ENCODE measurements at regions not wholly inside any gene's neighbourhood (a gene's known extent, or its start where the extent isn't known, plus 50 kb on each side); places are given as distances from the start of the nearest gene placed in this dataset.
A peak's percentile ranks its signal among the peaks of the same experiment; 100 is the strongest.

GRCh38 chr6:165732696-165733488 lies 69.9 kb upstream of the PDE10A start:
- peaks cover 0 to 4% (median 0%) of the 10 kb centered on the region in 5 donors for H3K36me3 Mint-ChIP-seq
- no peaks in the 10 kb centered on the region for H3K9me3 ChIP-seq (ENCODE audit: control insufficient read depth in 2 of 3, low read length in 3 of 3)
- no peak overlapping the region for H3K4me3 ChIP-seq (ENCODE audit: low read length)
- CTCF ChIA-PET: no interaction called here
- no peak overlapping the region for H3K4me3 Mint-ChIP-seq
- POLR2A ChIA-PET: no interaction called here
- ATAC-seq (no peak), DNase-seq (no peak)
- peaks cover 0 to 25% (median 9%) of the 10 kb centered on the region in 11 donors for H3K9me3 Mint-ChIP-seq
- no peak overlapping the region for H3K27ac Mint-ChIP-seq
- H3K27me3 ChIP-seq (ENCODE audit: control insufficient read depth in 2 of 2, insufficient read depth in 2 of 2, low read length in 2 of 2): no peaks in the 10 kb centered on the region
- no peaks in the 10 kb centered on the region for H3K4me1 Mint-ChIP-seq
- intact Hi-C loops (cut with micrococcal nuclease): no loop called here
- no peak overlapping the region for H3K27ac ChIP-seq (ENCODE audit: low read depth, low read length)
- no peaks in the 10 kb centered on the region for H3K36me3 ChIP-seq (ENCODE audit: control insufficient read depth in 2 of 3, insufficient read depth in 3 of 3, low read length in 3 of 3)
- H3K4me1 ChIP-seq (ENCODE audit: control insufficient read depth in 2 of 2, insufficient read depth in 2 of 2, low read length in 2 of 2): no peaks in the 10 kb centered on the region
- peaks cover 0 to 6% (median 0%) of the 10 kb centered on the region in 5 donors for H3K27me3 Mint-ChIP-seq

- Histone ChIP-seq H3K4me1 (ENCODE audit: control insufficient read depth in 2 of 2, insufficient read depth in 2 of 2, low read length in 2 of 2) (no peaks in the 10 kb centered on the region), H3K9me3 (ENCODE audit: control insufficient read depth in 2 of 3, low read length in 3 of 3) (no peaks in the 10 kb centered on the region), H3K4me3 (ENCODE audit: low read length) (no peak overlapping the region), H3K36me3 (ENCODE audit: control insufficient read depth in 2 of 3, insufficient read depth in 3 of 3, low read length in 3 of 3) (no peaks in the 10 kb centered on the region), H3K27me3 (ENCODE audit: control insufficient read depth in 2 of 2, insufficient read depth in 2 of 2, low read length in 2 of 2) (no peaks in the 10 kb centered on the region), H3K27ac (ENCODE audit: low read depth, low read length) (no peak overlapping the region)
- H3K9me3 Mint-ChIP-seq: peaks cover 0 to 3% (median 0%) of the 10 kb centered on the region in 11 donors
- H3K36me3 Mint-ChIP-seq: peaks cover 0 to 3% (median 0%) of the 10 kb centered on the region in 5 donors
- peaks cover 0 to 10% (median 0%) of the 10 kb centered on the region in 5 donors for H3K27me3 Mint-ChIP-seq
- POLR2A ChIA-PET: no interaction called here
- H3K4me1 Mint-ChIP-seq: no peaks in the 10 kb centered on the region
- peak in 1 of 9 donors; percentile 26 for DNase-seq
- CTCF ChIA-PET: interaction anchor here (0.9 kb wide), 1 partner anchor 16 kb away, joined by 4 read pairs; no protein-coding TSS in a partner anchor
- intact Hi-C loops (cut with micrococcal nuclease): loop anchor here (1.0 to 5.0 kb wide), 3 partner anchors 121 to 378 kb away; no protein-coding TSS in a partner anchor
- no peak overlapping the region for H3K4me3 Mint-ChIP-seq
- H3K27ac Mint-ChIP-seq: no peak overlapping the region
- no peak for ATAC-seq
These were observed 66.4 kb upstream of the PDE10A start for GRCh38 chr6:165729307-165729936.

GRCh38 chr6:165728216-165728615 lies 65.2 kb upstream of the PDE10A start:
- H3K27me3 Mint-ChIP-seq: peaks cover 0 to 6% (median 0%) of the 10 kb centered on the region in 5 donors
- H3K36me3 Mint-ChIP-seq: peaks cover 0 to 3% (median 0%) of the 10 kb centered on the region in 5 donors
- Histone ChIP-seq H3K36me3 (ENCODE audit: control insufficient read depth in 2 of 3, insufficient read depth in 3 of 3, low read length in 3 of 3) (no peaks in the 10 kb centered on the region), H3K27ac (ENCODE audit: low read depth, low read length) (no peak overlapping the region), H3K4me3 (ENCODE audit: low read length) (no peak overlapping the region), H3K4me1 (ENCODE audit: control insufficient read depth in 2 of 2, insufficient read depth in 2 of 2, low read length in 2 of 2) (no peaks in the 10 kb centered on the region), H3K9me3 (ENCODE audit: control insufficient read depth in 2 of 3, low read length in 3 of 3) (no peaks in the 10 kb centered on the region), H3K27me3 (ENCODE audit: control insufficient read depth in 2 of 2, insufficient read depth in 2 of 2, low read length in 2 of 2) (no peaks in the 10 kb centered on the region)
- H3K27ac Mint-ChIP-seq: no peak overlapping the region
- ATAC-seq (no peak), DNase-seq (no peak)
- peaks cover 0 to 3% (median 0%) of the 10 kb centered on the region in 11 donors for H3K9me3 Mint-ChIP-seq
- ChIA-PET CTCF (no interaction called here), POLR2A (no interaction called here)
- intact Hi-C loops (cut with micrococcal nuclease): loop anchor here (2.0 to 5.0 kb wide), 2 partner anchors 379 kb away; no protein-coding TSS in a partner anchor
- no peak overlapping the region for H3K4me3 Mint-ChIP-seq
- no peaks in the 10 kb centered on the region for H3K4me1 Mint-ChIP-seq

- Histone ChIP-seq H3K27ac (ENCODE audit: low read depth, low read length) (no peak overlapping the region), H3K9me3 (ENCODE audit: control insufficient read depth in 2 of 3, low read length in 3 of 3) (no peaks in the 10 kb centered on the region), H3K4me3 (ENCODE audit: low read length) (no peak overlapping the region), H3K4me1 (ENCODE audit: control insufficient read depth in 2 of 2, insufficient read depth in 2 of 2, low read length in 2 of 2) (no peaks in the 10 kb centered on the region), H3K36me3 (ENCODE audit: control insufficient read depth in 2 of 3, insufficient read depth in 3 of 3, low read length in 3 of 3) (no peaks in the 10 kb centered on the region), H3K27me3 (ENCODE audit: control insufficient read depth in 2 of 2, insufficient read depth in 2 of 2, low read length in 2 of 2) (no peaks in the 10 kb centered on the region)
- no peak overlapping the region for H3K4me3 Mint-ChIP-seq
- intact Hi-C loops (cut with micrococcal nuclease): loop anchor here in 1 of 2 donors (5.0 kb wide), 1 partner anchor 380 kb away; no protein-coding TSS in a partner anchor
- ATAC-seq (no peak), DNase-seq (no peak)
- CTCF ChIA-PET: no interaction called here
- H3K9me3 Mint-ChIP-seq: peaks cover 0 to 3% (median 0%) of the 10 kb centered on the region in 11 donors
- no peaks in the 10 kb centered on the region for H3K4me1 Mint-ChIP-seq
- H3K27me3 Mint-ChIP-seq: peaks cover 0 to 6% (median 0%) of the 10 kb centered on the region in 5 donors
- no peak overlapping the region for H3K27ac Mint-ChIP-seq
- POLR2A ChIA-PET: no interaction called here
- peaks cover 0 to 3% (median 0%) of the 10 kb centered on the region in 5 donors for H3K36me3 Mint-ChIP-seq
These were observed 63.9 kb upstream of the PDE10A start for GRCh38 chr6:165726965-165727381.

- H3K9me3 ChIP-seq (ENCODE audit: control insufficient read depth in 2 of 3, low read length in 3 of 3): no peaks in the 10 kb centered on the region
- intact Hi-C loops (cut with micrococcal nuclease): loop anchor here in 1 of 2 donors (5.0 kb wide), 1 partner anchor 381 kb away; no protein-coding TSS in a partner anchor
- H3K36me3 ChIP-seq (ENCODE audit: control insufficient read depth in 2 of 3, insufficient read depth in 3 of 3, low read length in 3 of 3): no peaks in the 10 kb centered on the region
- no peaks in the 10 kb centered on the region for H3K4me1 ChIP-seq (ENCODE audit: control insufficient read depth in 2 of 2, insufficient read depth in 2 of 2, low read length in 2 of 2)
- ChIA-PET CTCF (no interaction called here), POLR2A (no interaction called here)
- Mint-ChIP-seq H3K27me3 (peaks cover 0 to 6% (median 0%) of the 10 kb centered on the region in 5 donors), H3K4me1 (no peaks in the 10 kb centered on the region), H3K36me3 (peaks cover 0 to 3% (median 0%) of the 10 kb centered on the region in 5 donors), H3K9me3 (peaks cover 0 to 3% (median 0%) of the 10 kb centered on the region in 11 donors), H3K4me3 (no peak overlapping the region), H3K27ac (no peak overlapping the region)
- H3K4me3 ChIP-seq (ENCODE audit: low read length): no peak overlapping the region
- no peak for DNase-seq
- H3K27me3 ChIP-seq (ENCODE audit: control insufficient read depth in 2 of 2, insufficient read depth in 2 of 2, low read length in 2 of 2): no peaks in the 10 kb centered on the region
- no peak overlapping the region for H3K27ac ChIP-seq (ENCODE audit: low read depth, low read length)
- no peak for ATAC-seq
These were observed 63.3 kb upstream of the PDE10A start for GRCh38 chr6:165726290-165726875.

- H3K9me3 ChIP-seq (ENCODE audit: control insufficient read depth in 2 of 3, low read length in 3 of 3): no peaks in the 10 kb centered on the region
- no peak overlapping the region for H3K27ac ChIP-seq (ENCODE audit: low read depth, low read length)
- ATAC-seq (no peak), DNase-seq (no peak)
- CTCF ChIA-PET: no interaction called here
- H3K4me1 ChIP-seq (ENCODE audit: control insufficient read depth in 2 of 2, insufficient read depth in 2 of 2, low read length in 2 of 2): no peaks in the 10 kb centered on the region
- no peak overlapping the region for H3K27ac Mint-ChIP-seq
- H3K27me3 ChIP-seq (ENCODE audit: control insufficient read depth in 2 of 2, insufficient read depth in 2 of 2, low read length in 2 of 2): no peaks in the 10 kb centered on the region
- H3K36me3 Mint-ChIP-seq: no peaks in the 10 kb centered on the region
- H3K4me3 ChIP-seq (ENCODE audit: low read length): no peak overlapping the region
- peaks cover 0 to 2% (median 0%) of the 10 kb centered on the region in 11 donors for H3K9me3 Mint-ChIP-seq
- H3K27me3 Mint-ChIP-seq: peaks cover 0 to 6% (median 0%) of the 10 kb centered on the region in 5 donors
- POLR2A ChIA-PET: no interaction called here
- no peaks in the 10 kb centered on the region for H3K36me3 ChIP-seq (ENCODE audit: control insufficient read depth in 2 of 3, insufficient read depth in 3 of 3, low read length in 3 of 3)
- H3K4me1 Mint-ChIP-seq: no peaks in the 10 kb centered on the region
- intact Hi-C loops (cut with micrococcal nuclease): loop anchor here in 1 of 2 donors (5.0 kb wide), 1 partner anchor 382 kb away; no protein-coding TSS in a partner anchor
- H3K4me3 Mint-ChIP-seq: no peak overlapping the region
These were observed 62.2 kb upstream of the PDE10A start for GRCh38 chr6:165725201-165725600.

All from naive thymus-derived CD4-positive, alpha-beta T cell (primary cell).